PFSK-1 (cell line): ENCODE measurements at regions not wholly inside any gene's neighbourhood (a gene's known extent, or its start where the extent isn't known, plus 50 kb on each side); places are given as distances from the start of the nearest gene placed in this dataset.

Source experiments
- SIN3A ChIP-seq: IDR thresholded peaks from 2 replicates; pipeline ENCODE4 v1.6.1; 2012; ENCODE audit warnings: mild to moderate bottlenecking, low read length, moderate library complexity, borderline replicate concordance; ENCODE audit not compliant: insufficient read depth
- TAF1 ChIP-seq: IDR thresholded peaks from 2 replicates; pipeline ENCODE4 v1.6.1; 2012; ENCODE audit warnings: low read length, control low read depth, borderline replicate concordance; ENCODE audit not compliant: insufficient read depth

DNA sequence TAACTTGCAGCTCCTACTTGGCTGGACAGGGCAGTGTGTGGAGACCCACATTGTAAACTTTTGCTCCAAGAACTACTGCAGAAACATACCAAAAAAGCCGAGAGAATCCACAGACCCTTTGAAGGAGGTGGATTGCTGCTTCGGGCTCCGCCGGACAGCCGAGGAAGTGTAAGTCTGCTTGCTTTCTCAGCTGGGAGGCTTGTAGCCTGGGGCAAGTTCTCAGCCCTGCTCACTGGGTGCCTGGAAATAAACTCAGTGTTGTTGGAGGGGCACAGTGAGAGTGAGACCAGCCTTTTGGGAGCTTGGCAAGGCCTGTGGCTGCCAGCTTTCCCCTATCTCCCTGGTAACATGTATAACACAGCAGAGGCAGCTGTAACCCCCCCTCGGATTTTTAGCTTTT is 215.6 kb downstream of the SYK start:
- TF ChIP-seq SIN3A (no peak), TAF1 (no peak)
